SH-SY5Y (cell line): ENCODE measurements at regions not wholly inside any gene's neighbourhood (a gene's known extent, or its start where the extent isn't known, plus 50 kb on each side); places are given as distances from the start of the nearest gene placed in this dataset.

Source experiments
- GATA2 ChIP-seq: IDR thresholded peaks from 2 replicates; pipeline ENCODE4 v1.6.1; 2011; ENCODE audit warnings: mild to moderate bottlenecking, low read depth, low read length
- GATA3 ChIP-seq: IDR thresholded peaks from 2 replicates; pipeline ENCODE4 v1.6.1; 2011; ENCODE audit warnings: low read depth, mild to moderate bottlenecking, low read length, moderate library complexity

DNA sequence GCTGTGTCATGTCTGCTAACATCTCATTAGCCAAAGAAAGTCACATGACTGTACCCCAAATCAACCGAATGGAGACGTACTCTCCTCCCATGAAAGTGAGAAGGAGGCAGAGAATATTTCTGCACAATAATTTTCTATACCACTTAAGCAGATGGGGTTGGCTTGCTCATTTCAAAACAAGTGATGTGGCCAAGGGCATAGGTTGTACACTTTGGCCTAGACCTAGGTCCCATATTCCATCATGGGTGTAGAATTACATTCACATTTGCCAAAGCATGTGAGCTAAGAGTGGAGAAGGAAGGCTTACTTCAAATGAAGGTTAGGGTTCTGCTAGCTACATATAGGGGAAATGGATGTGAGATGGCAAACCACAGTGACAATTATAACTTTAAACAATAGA, 83.0 kb downstream of the ZNF365 start:
- TF ChIP-seq GATA3, result no peak
- TF ChIP-seq GATA2, result no peak
